Erythroblast (primary cell): ENCODE measurements at regions not wholly inside any gene's neighbourhood (a gene's known extent, or its start where the extent isn't known, plus 50 kb on each side); places are given as distances from the start of the nearest gene placed in this dataset.
"Not testable (repeated sequence)": the region's sequence is repeated elsewhere in the genome, so short reads cannot be mapped to it uniquely, and the experiment has no call there.

Experiments
- DNase-seq, 2 experiments: peaks; one replicate each; lab custom pipeline; 2025; lab: John Stamatoyannopoulos, UW
- GATA1 ChIP-seq: IDR thresholded peaks from 2 replicates; pipeline ENCODE4 v1.6.1; 2011; ENCODE audit warnings: low read depth, mild to moderate bottlenecking, control low read depth, low read length, moderate library complexity
- POLR2A ChIP-seq: IDR thresholded peaks from 2 replicates; pipeline ENCODE4 v1.6.1; 2011; ENCODE audit warnings: mild to moderate bottlenecking, low read length

DNA sequence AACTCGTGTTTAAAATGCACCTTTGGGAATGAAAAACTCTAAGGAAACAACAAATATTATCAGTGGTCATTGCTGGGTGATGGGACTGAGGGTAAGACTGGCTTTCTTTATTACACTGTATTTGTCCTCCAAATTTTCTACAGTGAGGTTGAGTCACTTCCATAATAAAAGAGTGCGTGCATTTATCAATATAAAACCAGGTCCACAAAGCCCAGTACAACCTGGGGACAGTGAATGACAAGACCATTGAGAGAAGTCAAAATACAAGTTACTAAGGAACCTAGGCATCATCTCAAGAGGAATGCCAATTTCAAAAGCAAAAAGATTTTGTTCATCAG is 76.4 kb downstream of the MAGED4 start:
- DNase-seq: no peak
- TF ChIP-seq POLR2A: no peak
- TF ChIP-seq GATA1: no peak

DNA sequence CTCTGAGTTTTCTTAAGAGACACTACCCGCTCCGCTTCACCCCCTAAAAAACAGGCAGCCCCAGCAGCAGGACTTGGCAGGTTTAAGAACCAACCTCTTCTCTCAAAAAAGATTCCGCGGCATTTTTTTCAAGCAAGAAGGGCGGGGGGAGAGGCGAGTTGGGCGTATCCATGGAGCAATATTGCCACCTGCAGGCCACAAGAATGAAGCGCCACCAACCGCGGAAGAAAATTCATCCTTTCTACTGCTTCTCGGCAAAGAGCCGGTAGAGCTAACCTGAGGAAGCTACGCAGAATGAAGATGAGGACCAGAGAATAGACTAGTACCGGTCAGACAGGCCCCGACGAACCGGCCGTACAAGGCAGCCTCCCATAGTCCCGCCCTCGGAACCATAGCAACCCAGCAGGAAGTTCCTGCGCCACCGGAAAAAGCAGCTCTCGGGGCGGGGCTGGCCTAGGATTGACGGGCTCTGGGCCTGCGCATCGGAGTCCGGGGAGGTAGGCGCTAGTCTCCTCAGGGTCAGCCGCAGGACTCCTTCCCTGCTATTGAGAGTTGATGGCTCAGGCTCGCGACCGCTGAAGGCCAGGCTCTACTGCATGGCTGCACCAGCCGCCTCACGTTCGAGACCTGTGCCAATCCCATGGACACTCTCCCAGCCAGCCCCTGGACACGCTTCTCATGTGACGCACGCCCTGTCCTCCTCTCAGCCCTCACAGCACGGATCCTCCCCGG is 76.9 kb downstream of the MAGED4 start:
- TF ChIP-seq GATA1 (no peak), POLR2A (peak; percentile 73)
- peak; percentile 87 to 92 for DNase-seq

DNA sequence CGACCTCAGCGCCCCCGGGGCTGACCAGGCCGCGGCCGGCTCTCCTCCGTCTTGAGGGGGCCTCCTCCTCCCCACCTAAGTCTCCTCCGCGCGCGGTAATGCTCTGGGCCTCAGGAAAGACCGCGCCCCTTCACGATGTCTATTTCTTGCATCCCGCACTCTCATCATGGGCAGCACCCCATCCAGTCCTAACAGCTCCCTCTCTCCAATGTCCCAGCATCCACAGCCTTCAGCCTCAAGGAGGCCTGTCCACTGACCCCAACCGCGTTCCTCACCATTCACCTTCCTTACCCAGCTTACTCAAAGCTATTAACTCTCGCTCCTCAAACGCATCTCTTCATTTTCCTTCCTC is 77.5 kb downstream of the MAGED4 start:
- DNase-seq: no peak
- peak; percentile 26 for TF ChIP-seq POLR2A
- TF ChIP-seq GATA1: no peak

DNA sequence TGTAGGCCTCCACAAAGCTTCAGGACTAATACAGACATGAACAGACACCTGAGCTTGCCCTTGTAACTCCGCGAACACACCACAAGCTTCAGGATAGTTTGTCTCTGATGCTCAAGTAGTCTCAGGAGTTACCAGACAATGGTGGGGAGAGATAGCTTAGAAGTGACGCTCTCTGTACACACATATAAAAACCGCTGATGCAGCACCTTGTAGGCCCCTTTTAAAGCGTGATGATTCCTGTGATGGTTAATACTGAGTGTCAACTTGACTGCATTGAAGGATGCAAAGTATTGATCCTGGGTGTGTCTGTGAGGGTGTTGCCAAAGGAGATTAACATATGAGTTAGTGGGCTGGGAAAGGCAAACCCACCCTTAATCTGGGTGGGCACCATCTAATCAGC is 78.7 kb downstream of the MAGED4 start:
- no peak for DNase-seq
- no peak for TF ChIP-seq POLR2A
- no peak for TF ChIP-seq GATA1

DNA sequence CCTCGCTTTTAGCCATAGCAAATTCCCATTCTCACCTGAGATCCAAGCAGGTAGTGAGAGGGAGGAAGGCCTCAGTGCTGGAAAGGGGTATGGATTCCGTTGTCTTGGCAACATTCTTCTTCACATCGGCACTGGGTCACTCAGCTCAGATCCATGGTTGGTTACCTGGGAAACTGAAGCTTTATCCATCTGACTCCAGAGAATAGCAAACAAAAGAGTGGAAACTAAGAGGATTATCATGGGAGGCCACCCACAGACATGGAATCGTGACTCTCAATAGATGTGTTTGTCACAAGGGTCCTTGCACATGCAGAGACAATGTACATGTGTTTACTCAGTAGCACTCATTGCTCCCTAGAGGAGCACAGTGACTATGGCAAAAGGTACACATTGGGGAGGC is 81.0 kb downstream of the MAGED4 start:
- TF ChIP-seq GATA1: no peak
- no peak for TF ChIP-seq POLR2A
- no peak for DNase-seq

DNA sequence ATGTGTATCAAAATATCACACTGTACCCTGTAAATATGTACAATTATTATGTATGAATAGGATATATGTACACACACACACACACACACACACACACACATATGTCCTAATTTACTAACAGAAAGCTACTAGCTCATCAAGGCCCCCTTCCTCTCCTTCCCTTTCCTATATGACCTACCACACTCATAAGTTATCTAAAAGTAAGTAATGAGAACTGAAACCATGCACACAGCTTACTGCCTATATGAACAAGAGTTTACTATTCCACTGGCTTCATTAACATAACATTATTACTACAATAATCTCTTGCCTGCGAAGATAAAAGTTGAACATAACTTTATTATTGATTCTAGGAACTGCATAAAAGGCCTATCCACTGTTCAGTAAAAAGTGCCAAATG is 83.8 kb downstream of the MAGED4 start:
- not testable (repeated sequence) for DNase-seq

DNA sequence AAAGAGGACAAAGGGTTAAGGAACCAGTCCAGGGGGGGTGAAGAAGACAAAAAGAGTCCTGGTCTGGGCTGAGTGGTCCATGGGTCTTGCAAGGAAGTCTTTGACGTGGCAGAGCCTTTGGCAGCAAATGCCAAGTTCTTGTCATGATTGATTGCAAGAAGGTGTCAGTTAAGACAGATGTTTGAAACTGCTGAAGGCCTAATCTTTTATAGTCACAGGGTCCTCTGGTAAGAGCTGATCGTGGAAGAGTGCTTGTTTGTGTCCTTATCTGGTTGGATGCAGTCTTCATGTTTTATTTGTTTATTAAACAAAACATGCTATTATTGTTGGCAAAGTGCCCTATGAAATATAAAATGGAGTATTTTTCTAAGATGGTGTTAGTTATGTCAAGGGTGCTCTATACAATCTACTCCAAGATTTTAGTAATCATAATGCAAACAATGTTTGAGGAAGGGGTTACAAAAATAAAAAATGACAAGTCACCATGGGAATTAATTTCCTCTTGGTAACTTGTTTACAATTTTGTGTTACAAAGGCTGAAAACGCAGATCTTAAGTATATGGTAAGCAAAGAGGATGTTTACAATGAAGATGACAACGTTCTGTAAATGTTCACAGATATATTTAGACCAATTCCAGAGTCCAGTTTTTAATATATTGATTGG is 85.9 kb downstream of the MAGED4 start:
- TF ChIP-seq POLR2A: no peak
- TF ChIP-seq GATA1: no peak

DNA sequence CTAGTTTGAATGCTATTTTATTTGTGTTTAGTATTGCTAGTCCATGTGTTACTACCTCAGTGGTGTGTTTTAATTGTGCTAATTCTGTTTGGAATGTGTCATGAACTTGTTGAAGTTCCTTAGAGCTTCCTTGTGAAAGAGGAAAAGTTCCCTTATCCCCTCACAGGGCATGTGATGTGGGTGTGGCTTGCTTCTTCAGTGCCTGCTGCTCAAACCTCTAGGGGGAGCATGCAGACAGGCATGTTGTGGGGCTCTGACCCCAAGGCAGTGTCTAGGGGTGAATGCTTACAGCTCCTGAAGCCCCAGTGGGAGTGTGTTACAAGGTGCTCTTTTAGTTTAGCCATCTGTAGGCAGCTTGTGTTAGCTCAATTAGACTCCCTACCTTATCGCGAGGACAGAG is 86.5 kb downstream of the MAGED4 start:
- TF ChIP-seq GATA1: no peak
- peak; percentile 61 to 76 for DNase-seq

More for the DNA sequence above, 85.9 kb downstream of the MAGED4 start:
- peak; percentile 53 to 88 for DNase-seq

DNA sequence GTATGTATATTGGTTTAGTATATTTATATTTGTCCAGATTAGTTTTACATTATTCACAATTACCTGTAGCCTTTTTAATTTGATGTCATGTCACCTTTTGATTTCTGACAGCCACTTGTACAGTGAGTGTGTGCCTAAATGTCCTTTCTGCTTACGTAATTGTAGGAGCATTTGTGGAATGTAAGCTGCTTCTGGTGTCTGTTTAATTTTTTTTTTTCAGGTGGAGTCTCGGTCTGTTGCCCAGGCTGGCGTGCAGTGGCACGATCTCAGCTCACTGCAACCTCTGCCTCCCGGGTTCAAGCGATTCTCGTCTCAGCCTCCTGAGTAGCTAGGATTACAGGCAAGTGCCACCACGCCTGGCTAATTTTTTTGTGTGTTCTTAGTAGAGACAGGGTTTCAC is 91.2 kb upstream of the XAGE2 start:
- no peak for TF ChIP-seq GATA1
- no peak for TF ChIP-seq POLR2A
- DNase-seq: no peak

DNA sequence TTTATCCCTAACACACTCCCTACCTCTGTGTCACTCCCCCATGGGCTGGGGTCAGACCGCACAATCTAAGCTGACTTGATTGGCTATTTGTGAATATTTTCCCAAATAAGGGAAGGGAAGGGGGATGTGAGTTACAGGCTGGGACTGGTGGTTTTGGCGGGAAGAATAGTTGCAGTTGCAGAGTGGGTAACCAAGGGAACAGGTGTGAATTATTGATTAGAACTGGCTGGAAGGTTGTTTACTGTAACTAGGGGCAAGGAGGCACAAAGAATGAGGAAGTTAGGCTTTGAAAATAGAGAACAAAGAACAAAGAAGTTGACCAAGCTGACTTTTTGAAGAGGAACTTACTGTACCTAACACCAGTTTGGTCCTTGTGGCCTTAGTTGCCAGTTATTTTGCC is 88.0 kb upstream of the XAGE2 start:
- DNase-seq: no peak
- TF ChIP-seq POLR2A (no peak), GATA1 (no peak)

DNA sequence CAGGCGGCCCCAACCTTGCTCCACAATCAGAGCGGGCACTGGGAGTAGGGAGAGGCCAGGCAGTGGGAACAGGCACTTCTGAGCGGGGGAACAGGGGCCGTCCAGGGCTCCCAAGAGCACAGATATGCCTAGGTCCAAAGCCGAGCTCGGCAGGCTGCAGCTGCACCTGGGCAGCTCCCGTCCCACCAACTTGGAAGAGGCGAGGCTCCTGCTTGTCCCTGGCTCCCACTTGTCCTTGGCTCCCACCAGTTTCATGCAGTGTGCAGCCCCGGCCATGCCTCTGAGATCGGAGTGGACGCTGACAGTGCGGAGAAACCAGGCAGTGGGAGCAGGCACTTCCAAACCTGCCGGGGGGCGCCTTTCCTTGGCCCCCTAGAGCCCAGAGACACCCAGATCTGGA is 84.0 kb upstream of the XAGE2 start:
- no peak for DNase-seq
- TF ChIP-seq POLR2A (no peak), GATA1 (no peak)

DNA sequence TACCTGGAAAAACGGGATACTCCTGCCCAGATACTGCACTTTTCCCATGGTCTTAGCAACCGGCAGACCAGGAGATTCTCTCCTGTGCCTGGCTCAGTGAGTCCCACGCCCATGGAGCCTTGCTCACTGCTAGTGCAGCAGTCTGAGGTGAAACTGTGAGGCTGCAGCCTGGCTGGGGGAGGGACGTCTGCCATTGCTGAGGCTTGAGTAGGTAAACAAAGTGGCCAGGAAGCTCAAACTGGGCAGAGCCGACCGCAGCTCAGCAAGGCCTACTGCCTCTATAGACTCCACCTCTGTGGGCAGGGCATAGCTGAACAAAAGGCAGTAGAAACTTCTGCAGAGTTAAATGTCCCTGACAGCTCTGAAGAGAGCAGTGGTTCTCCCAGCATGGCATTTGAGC is 69.9 kb upstream of the XAGE2 start:
- not testable (repeated sequence) for DNase-seq

DNA sequence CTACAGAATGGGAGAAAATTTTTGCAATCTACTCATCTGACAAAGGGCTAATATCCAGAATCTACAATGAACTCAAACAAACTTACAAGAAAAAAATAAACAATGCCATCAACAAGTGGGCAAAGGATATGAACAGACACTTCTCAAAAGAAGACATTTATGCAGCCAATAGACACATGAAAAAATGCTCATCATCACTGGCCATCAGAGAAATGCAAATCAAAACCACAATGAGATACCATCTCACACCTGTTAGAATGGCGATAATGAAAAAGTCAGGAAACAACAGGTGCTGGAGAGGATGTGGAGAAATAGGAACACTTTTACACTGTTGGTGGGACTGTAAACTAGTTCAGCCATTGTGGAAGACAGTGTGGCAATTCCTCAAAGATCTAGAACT is 60.3 kb upstream of the XAGE2 start:
- not testable (repeated sequence) for DNase-seq
